Activated CD8-positive, alpha-beta T cell treated with anti-CD3 and anti-CD28 coated beads, Interleukin-2, amount 10 ng/mL, durations not matched to agents 7 days and 5 days (primary cell): ENCODE measurements at regions not wholly inside any gene's neighbourhood (a gene's known extent, or its start where the extent isn't known, plus 50 kb on each side); places are given as distances from the start of the nearest gene placed in this dataset.
"Not testable (repeated sequence)": the region's sequence is repeated elsewhere in the genome, so short reads cannot be mapped to it uniquely, and the experiment has no call there.

Source experiments
- ATAC-seq: fragments of 150-1000 bp; cut with Tn5 transposase; one replicate; pipeline ENCODE4 v1.10.0; 2021; ENCODE audit warnings: moderate library complexity
- CTCF ChIA-PET: fragments of 350-600 bp; sonication (Branson Sonifier 250); formaldehyde crosslinking; loops from one replicate; lab custom pipeline; 2021; ENCODE audit warnings: antibody characterized with exemption; lab: Charles Lee
- POLR2A ChIA-PET: fragments of 350-600 bp; sonication (Branson Sonifier 250); formaldehyde crosslinking; loops from one replicate; lab custom pipeline; 2021; ENCODE audit warnings: antibody characterized with exemption; lab: Charles Lee
- DNase-seq: peaks from one replicate; pipeline ENCODE4 v3.0.0-alpha.2; 2020
- H3K27ac Mint-ChIP-seq: one replicate; pipeline ENCODE4 v1.8.0; 2021; ENCODE audit warnings: mild to moderate bottlenecking, mixed read lengths
- H3K27me3 Mint-ChIP-seq: one replicate; pipeline ENCODE4 v1.8.0; 2021; ENCODE audit warnings: low read depth, mixed read lengths
- H3K36me3 Mint-ChIP-seq: one replicate; pipeline ENCODE4 v1.8.0; 2021; ENCODE audit warnings: low read depth, mixed read lengths
- H3K4me1 Mint-ChIP-seq: one replicate; pipeline ENCODE4 v1.8.0; 2021; ENCODE audit warnings: low read depth, mixed read lengths
- H3K4me3 Mint-ChIP-seq: one replicate; pipeline ENCODE4 v1.8.0; 2021; ENCODE audit warnings: mild to moderate bottlenecking, mixed read lengths
- H3K9me3 Mint-ChIP-seq: one replicate; pipeline ENCODE4 v1.8.0; 2022; ENCODE audit warnings: mixed read lengths; ENCODE audit not compliant: insufficient read depth

- H3K27me3 Mint-ChIP-seq: not testable (repeated sequence)
Observed at GRCh38 chr5:3090305-3090704, 338.8 kb upstream of the IRX2 start.

GRCh38 chr5:3080366-3080765, 328.9 kb upstream of the IRX2 start:
- H3K4me1 Mint-ChIP-seq: no peaks in the 10 kb centered on the region
- H3K9me3 Mint-ChIP-seq: peaks cover 14% of the 10 kb centered on the region
- ChIA-PET POLR2A (no interaction called here), CTCF (no interaction called here)
- no peaks in the 10 kb centered on the region for H3K36me3 Mint-ChIP-seq
- no peak overlapping the region for H3K27ac Mint-ChIP-seq
- no peak overlapping the region for H3K4me3 Mint-ChIP-seq
- DNase-seq: no peak
- ATAC-seq: no peak
- H3K27me3 Mint-ChIP-seq: no peaks in the 10 kb centered on the region

More at GRCh38 chr5:3090305-3090704, 338.8 kb upstream of the IRX2 start:
- H3K27ac Mint-ChIP-seq, H3K4me3 Mint-ChIP-seq, POLR2A ChIA-PET, CTCF ChIA-PET, ATAC-seq, H3K4me1 Mint-ChIP-seq, H3K36me3 Mint-ChIP-seq, DNase-seq: not testable (repeated sequence)
- peaks cover 10% of the 10 kb centered on the region for H3K9me3 Mint-ChIP-seq

GRCh38 chr5:3077684-3078083, 326.2 kb upstream of the IRX2 start:
- ChIA-PET CTCF (no interaction called here), POLR2A (no interaction called here)
- no peak for ATAC-seq
- Mint-ChIP-seq H3K9me3 (peaks cover 21% of the 10 kb centered on the region), H3K27ac (no peak overlapping the region), H3K27me3 (no peaks in the 10 kb centered on the region), H3K4me3 (no peak overlapping the region), H3K4me1 (no peaks in the 10 kb centered on the region), H3K36me3 (no peaks in the 10 kb centered on the region)
- no peak for DNase-seq

- no peak for ATAC-seq
- no peak for DNase-seq
- no peaks in the 10 kb centered on the region for H3K27me3 Mint-ChIP-seq
Observed at GRCh38 chr5:3075309-3075708, 323.8 kb upstream of the IRX2 start.

GRCh38 chr5:3068401-3068800, 316.9 kb upstream of the IRX2 start:
- H3K27ac Mint-ChIP-seq: no peak overlapping the region
- H3K27me3 Mint-ChIP-seq: no peaks in the 10 kb centered on the region
- no peak for DNase-seq
- ChIA-PET CTCF (no interaction called here), POLR2A (no interaction called here)
- ATAC-seq: no peak
- peaks cover 23% of the 10 kb centered on the region for H3K9me3 Mint-ChIP-seq
- no peak overlapping the region for H3K4me3 Mint-ChIP-seq
- no peaks in the 10 kb centered on the region for H3K4me1 Mint-ChIP-seq
- no peaks in the 10 kb centered on the region for H3K36me3 Mint-ChIP-seq

More at GRCh38 chr5:3075309-3075708, 323.8 kb upstream of the IRX2 start:
- H3K4me3 Mint-ChIP-seq: no peak overlapping the region
- H3K4me1 Mint-ChIP-seq: no peaks in the 10 kb centered on the region
- H3K27ac Mint-ChIP-seq: no peak overlapping the region
- POLR2A ChIA-PET: no interaction called here
- H3K36me3 Mint-ChIP-seq: no peaks in the 10 kb centered on the region
- peaks cover 21% of the 10 kb centered on the region for H3K9me3 Mint-ChIP-seq
- CTCF ChIA-PET: no interaction called here

GRCh38 chr5:3060283-3060682, 308.8 kb upstream of the IRX2 start:
- H3K27me3 Mint-ChIP-seq: no peaks in the 10 kb centered on the region
- H3K4me3 Mint-ChIP-seq: no peak overlapping the region
- H3K36me3 Mint-ChIP-seq: no peaks in the 10 kb centered on the region
- ChIA-PET CTCF (no interaction called here), POLR2A (no interaction called here)
- no peak for DNase-seq
- no peak overlapping the region for H3K27ac Mint-ChIP-seq
- H3K4me1 Mint-ChIP-seq: no peaks in the 10 kb centered on the region
- no peak for ATAC-seq
- peaks cover 10% of the 10 kb centered on the region for H3K9me3 Mint-ChIP-seq

GRCh38 chr5:3059488-3059887, 308.0 kb upstream of the IRX2 start:
- Mint-ChIP-seq H3K27ac (no peak overlapping the region), H3K4me1 (no peaks in the 10 kb centered on the region), H3K9me3 (peaks cover 10% of the 10 kb centered on the region), H3K36me3 (no peaks in the 10 kb centered on the region), H3K4me3 (no peak overlapping the region), H3K27me3 (no peaks in the 10 kb centered on the region)
- no peak for ATAC-seq
- DNase-seq: no peak
- ChIA-PET CTCF (no interaction called here), POLR2A (no interaction called here)

- ATAC-seq: no peak
- POLR2A ChIA-PET: no interaction called here
Observed at GRCh38 chr5:3058942-3059341, 307.5 kb upstream of the IRX2 start.

GRCh38 chr5:3056866-3057265, 305.4 kb upstream of the IRX2 start:
- Mint-ChIP-seq H3K4me1 (no peaks in the 10 kb centered on the region), H3K27ac (no peak overlapping the region), H3K4me3 (no peak overlapping the region), H3K36me3 (no peaks in the 10 kb centered on the region), H3K9me3 (peaks cover 10% of the 10 kb centered on the region), H3K27me3 (no peaks in the 10 kb centered on the region)
- ATAC-seq (no peak), DNase-seq (no peak)
- ChIA-PET POLR2A (no interaction called here), CTCF (no interaction called here)

More at GRCh38 chr5:3058942-3059341, 307.5 kb upstream of the IRX2 start:
- CTCF ChIA-PET: no interaction called here
- H3K4me1 Mint-ChIP-seq: no peaks in the 10 kb centered on the region
- no peak overlapping the region for H3K27ac Mint-ChIP-seq
- H3K36me3 Mint-ChIP-seq: no peaks in the 10 kb centered on the region
- DNase-seq: no peak
- H3K27me3 Mint-ChIP-seq: no peaks in the 10 kb centered on the region
- H3K4me3 Mint-ChIP-seq: no peak overlapping the region
- peaks cover 10% of the 10 kb centered on the region for H3K9me3 Mint-ChIP-seq

- H3K9me3 Mint-ChIP-seq: no peaks in the 10 kb centered on the region
Observed at GRCh38 chr5:3051400-3051799, 299.9 kb upstream of the IRX2 start.

GRCh38 chr5:3050863-3051262, 299.4 kb upstream of the IRX2 start:
- ChIA-PET POLR2A (no interaction called here), CTCF (no interaction called here)
- Mint-ChIP-seq H3K4me1 (no peaks in the 10 kb centered on the region), H3K4me3 (no peak overlapping the region), H3K36me3 (no peaks in the 10 kb centered on the region), H3K27me3 (no peaks in the 10 kb centered on the region), H3K9me3 (no peaks in the 10 kb centered on the region), H3K27ac (no peak overlapping the region)
- ATAC-seq: no peak
- DNase-seq: no peak

More at GRCh38 chr5:3051400-3051799, 299.9 kb upstream of the IRX2 start:
- H3K4me3 Mint-ChIP-seq: no peak overlapping the region
- ChIA-PET CTCF (no interaction called here), POLR2A (no interaction called here)
- H3K36me3 Mint-ChIP-seq: no peaks in the 10 kb centered on the region
- ATAC-seq: no peak
- H3K4me1 Mint-ChIP-seq: no peaks in the 10 kb centered on the region
- no peak overlapping the region for H3K27ac Mint-ChIP-seq
- H3K27me3 Mint-ChIP-seq: no peaks in the 10 kb centered on the region
- no peak for DNase-seq

- Mint-ChIP-seq H3K27me3 (no peaks in the 10 kb centered on the region), H3K4me1 (no peaks in the 10 kb centered on the region), H3K27ac (no peak overlapping the region), H3K36me3 (no peaks in the 10 kb centered on the region), H3K4me3 (no peak overlapping the region), H3K9me3 (no peaks in the 10 kb centered on the region)
- ATAC-seq: no peak
- POLR2A ChIA-PET: no interaction called here
- CTCF ChIA-PET: no interaction called here
- DNase-seq: no peak
Observed at GRCh38 chr5:3049261-3049660, 297.8 kb upstream of the IRX2 start.

GRCh38 chr5:3047212-3047774, 295.8 kb upstream of the IRX2 start:
- Mint-ChIP-seq H3K9me3 (peaks cover 3% of the 10 kb centered on the region), H3K27me3 (no peaks in the 10 kb centered on the region), H3K36me3 (no peaks in the 10 kb centered on the region), H3K4me1 (no peaks in the 10 kb centered on the region), H3K4me3 (no peak overlapping the region), H3K27ac (no peak overlapping the region)
- ATAC-seq (no peak), DNase-seq (no peak)
- ChIA-PET CTCF (no interaction called here), POLR2A (no interaction called here)
